ENCODE measurements at regions not wholly inside any gene's neighbourhood (a gene's known extent, or its start where the extent isn't known, plus 50 kb on each side); places are given as distances from the start of the nearest gene placed in this dataset.

GRCh38 chr15:39213385-39213840 lies 367.5 kb upstream of the THBS1 start:
- CTCF ChIA-PET, result interaction anchor here (1.6 kb wide), 1 partner anchor 15 kb away, joined by 4 read pairs; no protein-coding TSS in a partner anchor
- H4K20me1 ChIP-seq (ENCODE audit: insufficient read depth), result no peaks in the 10 kb centered on the region
- H3K4me1 ChIP-seq (ENCODE audit: control insufficient read depth in 1 of 2, insufficient read depth in 2 of 2, low read depth in 1 of 2, low read length in 1 of 2), result peaks cover 0 to 12% of the 10 kb centered on the region in 2 experiments; a peak in 1 of 4 replicates
- peak overlapping the region; percentile 61 to 83 for H3K27ac ChIP-seq (ENCODE audit: low read depth in 2 of 2, low read length in 1 of 2)
- H3K27me3 ChIP-seq (ENCODE audit: insufficient read depth), result no peaks in the 10 kb centered on the region
- H3F3A ChIP-seq (replicated peaks; ENCODE audit: insufficient read depth), result peaks cover 20% of the 10 kb centered on the region
- 0 out of 2 replicates have a peak, but pooled peaks cover 9% of the 10 kb centered on the region for H3K9me3 ChIP-seq
- H3K9ac ChIP-seq, result peak overlapping the region; percentile 43
- H3K9me2 ChIP-seq, result no peaks in the 10 kb centered on the region
- no peaks in the 10 kb centered on the region for H3K79me2 ChIP-seq (ENCODE audit: insufficient read depth)
- H3K4me2 ChIP-seq, result peak overlapping the region; percentile 32; the same call in 1 of the 2 replicates
- no peak overlapping the region for H3K4me3 ChIP-seq (ENCODE audit: low read depth in 2 of 2, low read length in 1 of 2)
- peak overlapping the region; percentile 36; the same call in 1 of the 2 replicates for H2AFZ ChIP-seq (ENCODE audit: low read depth)
- no peak for DNase-seq
- POLR2A ChIA-PET, result no interaction called here
- H3K36me3 ChIP-seq (replicated peaks in 1 of 2; ENCODE audit: control insufficient read depth in 1 of 2, insufficient read depth in 2 of 2, low read length in 1 of 2), result no peaks in the 10 kb centered on the region
- 13% methylated on average over 7 of the region's 7 CpGs for WGBS (ENCODE audit: low lambda C conversion rate)
- no peak for TF ChIP-seq RAD21 (IDR thresholded peaks at IDR 0.05; ENCODE audit: low read length)
- no peak for TF ChIP-seq YY1 (IDR thresholded peaks at IDR 0.05; ENCODE audit: low read depth)
- TF ChIP-seq TCF12 (IDR thresholded peaks at IDR 0.05), result peak; percentile 85
- TF ChIP-seq ZBTB33 (IDR thresholded peaks at IDR 0.05; ENCODE audit: borderline replicate concordance, low read depth), result 0 out of 2 replicates have a peak, but pooled peaks have one; percentile 60
- TF ChIP-seq RXRA (IDR thresholded peaks at IDR 0.05; ENCODE audit: borderline replicate concordance, low read depth), result peak; percentile 60; the same call in 1 of the 2 replicates
- no peak for TF ChIP-seq NRF1 (IDR thresholded peaks at IDR 0.05; ENCODE audit: low read depth, low read length)
- no peak for TF ChIP-seq SMC3 (IDR thresholded peaks at IDR 0.05; ENCODE audit: low read depth, low read length)
- TF ChIP-seq FOXJ3 (CRISPR knock-in tag; IDR thresholded peaks at IDR 0.05), result no peak
- peak; percentile 77; the same call in 1 of the 2 replicates for TF ChIP-seq FOXM1 (IDR thresholded peaks at IDR 0.05; ENCODE audit: low read depth)
- TF ChIP-seq, protein P1, sequence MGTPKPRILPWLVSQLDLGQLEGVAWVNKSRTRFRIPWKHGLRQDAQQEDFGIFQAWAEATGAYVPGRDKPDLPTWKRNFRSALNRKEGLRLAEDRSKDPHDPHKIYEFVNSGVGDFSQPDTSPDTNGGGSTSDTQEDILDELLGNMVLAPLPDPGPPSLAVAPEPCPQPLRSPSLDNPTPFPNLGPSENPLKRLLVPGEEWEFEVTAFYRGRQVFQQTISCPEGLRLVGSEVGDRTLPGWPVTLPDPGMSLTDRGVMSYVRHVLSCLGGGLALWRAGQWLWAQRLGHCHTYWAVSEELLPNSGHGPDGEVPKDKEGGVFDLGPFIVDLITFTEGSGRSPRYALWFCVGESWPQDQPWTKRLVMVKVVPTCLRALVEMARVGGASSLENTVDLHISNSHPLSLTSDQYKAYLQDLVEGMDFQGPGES (IDR thresholded peaks at IDR 0.05; ENCODE audit: low read depth, low read length), result no peak
- TF ChIP-seq RCOR1 (IDR thresholded peaks at IDR 0.05; ENCODE audit: low read length), result no peak
- peak; percentile 50; the same call in 1 of the 2 replicates for TF ChIP-seq POLR2AphosphoS5 (IDR thresholded peaks at IDR 0.05; ENCODE audit: low read depth, low read length)
- no peak for TF ChIP-seq MXI1 (IDR thresholded peaks at IDR 0.05; ENCODE audit: low read depth, low read length)
- TF ChIP-seq RFX5 (IDR thresholded peaks at IDR 0.05; ENCODE audit: low read length), result no peak
- peak; percentile 84 for TF ChIP-seq FOSL2 (IDR thresholded peaks at IDR 0.05; ENCODE audit: borderline replicate concordance, low read depth)
- TF ChIP-seq TEAD4 (IDR thresholded peaks at IDR 0.05; ENCODE audit: borderline replicate concordance, insufficient read depth), result peak; percentile 96
- TF ChIP-seq, protein P2, sequence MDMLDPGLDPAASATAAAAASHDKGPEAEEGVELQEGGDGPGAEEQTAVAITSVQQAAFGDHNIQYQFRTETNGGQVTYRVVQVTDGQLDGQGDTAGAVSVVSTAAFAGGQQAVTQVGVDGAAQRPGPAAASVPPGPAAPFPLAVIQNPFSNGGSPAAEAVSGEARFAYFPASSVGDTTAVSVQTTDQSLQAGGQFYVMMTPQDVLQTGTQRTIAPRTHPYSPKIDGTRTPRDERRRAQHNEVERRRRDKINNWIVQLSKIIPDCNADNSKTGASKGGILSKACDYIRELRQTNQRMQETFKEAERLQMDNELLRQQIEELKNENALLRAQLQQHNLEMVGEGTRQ (IDR thresholded peaks at IDR 0.05; ENCODE audit: borderline replicate concordance, low read depth, low read length), result no peak
- TF ChIP-seq MAX (IDR thresholded peaks at IDR 0.05; ENCODE audit: low read depth), result peak; percentile 65
- no peak for TF ChIP-seq CHD2 (IDR thresholded peaks at IDR 0.05; ENCODE audit: low read length, partially characterized antibody)
- no peak for TF ChIP-seq EZH2phosphoT487 (IDR thresholded peaks at IDR 0.05; ENCODE audit: borderline replicate concordance, low read depth)
- TF ChIP-seq REST (IDR thresholded peaks at IDR 0.05; ENCODE audit: low read depth, low read length), result no peak
- TF ChIP-seq, protein P3, sequence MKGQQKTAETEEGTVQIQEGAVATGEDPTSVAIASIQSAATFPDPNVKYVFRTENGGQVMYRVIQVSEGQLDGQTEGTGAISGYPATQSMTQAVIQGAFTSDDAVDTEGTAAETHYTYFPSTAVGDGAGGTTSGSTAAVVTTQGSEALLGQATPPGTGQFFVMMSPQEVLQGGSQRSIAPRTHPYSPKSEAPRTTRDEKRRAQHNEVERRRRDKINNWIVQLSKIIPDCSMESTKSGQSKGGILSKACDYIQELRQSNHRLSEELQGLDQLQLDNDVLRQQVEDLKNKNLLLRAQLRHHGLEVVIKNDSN (IDR thresholded peaks at IDR 0.05; ENCODE audit: borderline replicate concordance, low read depth), result no peak
- peak; percentile 85 for TF ChIP-seq JUND (IDR thresholded peaks at IDR 0.05)
- no peak for TF ChIP-seq TAF1 (IDR thresholded peaks at IDR 0.05; ENCODE audit: borderline replicate concordance, low read depth, low read length)
- TF ChIP-seq SIN3A (IDR thresholded peaks at IDR 0.05; ENCODE audit: borderline replicate concordance, low read depth, low read length), result no peak
- TF ChIP-seq MEF2A (IDR thresholded peaks at IDR 0.05; ENCODE audit: borderline replicate concordance, low read depth), result peak; percentile 35; the same call in 1 of the 2 replicates

Measured in SK-N-SH (cell line).